C4-2B (cell line): ENCODE measurements at regions not wholly inside any gene's neighbourhood (a gene's known extent, or its start where the extent isn't known, plus 50 kb on each side); places are given as distances from the start of the nearest gene placed in this dataset.

ENCODE experiments used
- CTCF ChIP-seq: fragments of 450-650 bp; conservative IDR thresholded peaks from 2 replicates; pipeline ENCODE4 v1.5.1; 2017; ENCODE audit warnings: mild to moderate bottlenecking
- ZFX ChIP-seq: fragments of 450-650 bp; IDR thresholded peaks from 2 replicates; pipeline ENCODE4 v1.6.1; 2017

- TF ChIP-seq CTCF (no peak), ZFX (no peak)
Observed at GRCh38 chr1:234928642-234929041, 200.0 kb downstream of the TOMM20 start.
